Caco-2 (cell line): ENCODE measurements at regions not wholly inside any gene's neighbourhood (a gene's known extent, or its start where the extent isn't known, plus 50 kb on each side); places are given as distances from the start of the nearest gene placed in this dataset.

ENCODE experiments used
- BruUV-seq: library from RNA; stranded (reverse); fragments of 400-500 nt; replicated peaks from 2 replicates; lab custom pipeline; 2021; lab: Mats Ljungman, UMichigan
- CTCF ChIA-PET: fragments of 300-600 bp; sonication (Branson Sonifier 250); formaldehyde crosslinking; loops from one replicate; lab custom pipeline; 2022; ENCODE audit warnings: antibody characterized with exemption; lab: Charles Lee
- POLR2A ChIA-PET: fragments of 300-600 bp; sonication (Branson Sonifier 250); formaldehyde crosslinking; loops from one replicate; lab custom pipeline; 2022; ENCODE audit warnings: antibody characterized with exemption; lab: Charles Lee
- DNase-seq, 2 experiments: peaks; one replicate each; pipeline versions ENCODE4 v3.0.0 to v3.0.0-alpha.2; 2020 to 2022
- H3K27me3 ChIP-seq: replicated peaks from 2 replicates; pipeline ENCODE4 v1.6.0; 2011; ENCODE audit warnings: low read length; ENCODE audit not compliant: control insufficient read depth, insufficient read depth
- H3K36me3 ChIP-seq: 2 replicates; pipeline ENCODE4 v1.5.1; 2011; ENCODE audit warnings: low read length; ENCODE audit not compliant: control insufficient read depth, insufficient read depth
- H3K4me1 ChIP-seq: fragments of 250-450 bp; sonication (Bioruptor Pico); 2 replicates; pipeline ENCODE4 v1.5.1; 2020; ENCODE audit warnings: mild to moderate bottlenecking
- H3K4me3 ChIP-seq: 2 replicates; pipeline ENCODE4 v1.5.1; 2011; ENCODE audit warnings: low read depth, mild to moderate bottlenecking, control low read depth, low read length
- H3K9me3 ChIP-seq: fragments of 250-450 bp; sonication (Bioruptor Pico); 2 replicates; pipeline ENCODE4 v1.5.1; 2020; ENCODE audit warnings: mild to moderate bottlenecking, moderate library complexity
- H3K27ac Mint-ChIP-seq: one replicate; pipeline ENCODE4 v1.8.0; 2022; ENCODE audit warnings: mixed read lengths; ENCODE audit not compliant: unreplicated experiment
- H3K27me3 Mint-ChIP-seq: one replicate; pipeline ENCODE4 v1.8.0; 2022; ENCODE audit warnings: mixed read lengths; ENCODE audit not compliant: insufficient read depth, unreplicated experiment
- H3K36me3 Mint-ChIP-seq: one replicate; pipeline ENCODE4 v1.8.0; 2022; ENCODE audit warnings: mild to moderate bottlenecking, mixed read lengths; ENCODE audit not compliant: insufficient read depth, unreplicated experiment
- H3K4me1 Mint-ChIP-seq: one replicate; pipeline ENCODE4 v1.8.0; 2022; ENCODE audit warnings: low read depth, mixed read lengths; ENCODE audit not compliant: unreplicated experiment
- H3K4me3 Mint-ChIP-seq: one replicate; pipeline ENCODE4 v1.8.0; 2022; ENCODE audit warnings: mild to moderate bottlenecking, moderate library complexity, mixed read lengths; ENCODE audit not compliant: unreplicated experiment
- H3K9me3 Mint-ChIP-seq: one replicate; pipeline ENCODE4 v1.8.0; 2022; ENCODE audit warnings: mixed read lengths; ENCODE audit not compliant: unreplicated experiment
- intact Hi-C: fragments of 100-400 bp; cut with micrococcal nuclease; formaldehyde crosslinking; loops from one replicate; pipeline ENCODE4 v1.10.0; 2022; ENCODE audit not compliant: unreplicated experiment
- TF ChIP-seq, protein P1 (sequence below), 2 experiments: fragments of 200-600 bp in 1 of 2; IDR thresholded peaks; 1 replicate in 1 of 2; 2 replicates in 1 of 2; pipeline versions ENCODE4 v1.5.1 to v1.8.0; 2011 to 2022; ENCODE audit warnings: antibody characterized with exemption in 1 of 2, control low read depth in 1 of 2, inconsistent platforms in 1 of 2, low read depth in 1 of 2, low read length in 1 of 2, mild to moderate bottlenecking in 1 of 2, moderate library complexity in 1 of 2; ENCODE audit not compliant: insufficient read depth in 1 of 2, severe bottlenecking in 1 of 2, unreplicated experiment in 1 of 2

DNA sequence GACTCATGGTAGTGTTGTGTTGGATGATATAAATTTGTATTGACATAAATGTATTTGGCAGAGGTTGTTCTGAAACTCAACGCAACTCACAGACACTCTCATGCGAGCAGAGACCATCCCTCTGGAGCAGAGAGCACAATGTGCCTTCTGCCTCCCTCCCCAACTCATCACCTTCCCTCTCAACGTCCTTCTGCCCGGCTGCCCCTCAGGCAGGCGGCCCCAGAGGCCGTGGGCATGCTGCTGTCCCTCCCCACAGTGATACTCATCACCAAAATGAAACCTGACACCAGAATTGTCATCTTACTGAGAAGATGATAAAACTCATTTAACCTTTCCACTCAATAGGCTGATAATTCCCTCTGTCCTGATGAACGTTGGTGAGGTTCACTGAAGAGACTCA, 260.6 kb downstream of the ETS1 start:
- intact Hi-C loops: no loop called here
- TF ChIP-seq, protein P1, sequence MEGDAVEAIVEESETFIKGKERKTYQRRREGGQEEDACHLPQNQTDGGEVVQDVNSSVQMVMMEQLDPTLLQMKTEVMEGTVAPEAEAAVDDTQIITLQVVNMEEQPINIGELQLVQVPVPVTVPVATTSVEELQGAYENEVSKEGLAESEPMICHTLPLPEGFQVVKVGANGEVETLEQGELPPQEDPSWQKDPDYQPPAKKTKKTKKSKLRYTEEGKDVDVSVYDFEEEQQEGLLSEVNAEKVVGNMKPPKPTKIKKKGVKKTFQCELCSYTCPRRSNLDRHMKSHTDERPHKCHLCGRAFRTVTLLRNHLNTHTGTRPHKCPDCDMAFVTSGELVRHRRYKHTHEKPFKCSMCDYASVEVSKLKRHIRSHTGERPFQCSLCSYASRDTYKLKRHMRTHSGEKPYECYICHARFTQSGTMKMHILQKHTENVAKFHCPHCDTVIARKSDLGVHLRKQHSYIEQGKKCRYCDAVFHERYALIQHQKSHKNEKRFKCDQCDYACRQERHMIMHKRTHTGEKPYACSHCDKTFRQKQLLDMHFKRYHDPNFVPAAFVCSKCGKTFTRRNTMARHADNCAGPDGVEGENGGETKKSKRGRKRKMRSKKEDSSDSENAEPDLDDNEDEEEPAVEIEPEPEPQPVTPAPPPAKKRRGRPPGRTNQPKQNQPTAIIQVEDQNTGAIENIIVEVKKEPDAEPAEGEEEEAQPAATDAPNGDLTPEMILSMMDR (IDR thresholded peaks at IDR 0.05; ENCODE audit: insufficient read depth in 1 of 2, low read depth in 1 of 2, low read length in 1 of 2, severe bottlenecking in 1 of 2, unreplicated experiment in 1 of 2): no peak
- ChIA-PET POLR2A (no interaction called here), CTCF (no interaction called here)
- Histone ChIP-seq H3K4me1 (no peaks in the 10 kb centered on the region), H3K4me3 (no peak overlapping the region), H3K36me3 (no peaks in the 10 kb centered on the region), H3K27me3 (no peaks in the 10 kb centered on the region), H3K9me3 (no peaks in the 10 kb centered on the region; the same call in 1 of the 2 replicates)
- Mint-ChIP-seq H3K4me3 (no peak overlapping the region), H3K4me1 (no peaks in the 10 kb centered on the region), H3K9me3 (no peaks in the 10 kb centered on the region), H3K27me3 (peaks cover 18% of the 10 kb centered on the region), H3K36me3 (no peaks in the 10 kb centered on the region), H3K27ac (no peak overlapping the region)
- BruUV-seq: no TSS peak
- DNase-seq: no peak

DNA sequence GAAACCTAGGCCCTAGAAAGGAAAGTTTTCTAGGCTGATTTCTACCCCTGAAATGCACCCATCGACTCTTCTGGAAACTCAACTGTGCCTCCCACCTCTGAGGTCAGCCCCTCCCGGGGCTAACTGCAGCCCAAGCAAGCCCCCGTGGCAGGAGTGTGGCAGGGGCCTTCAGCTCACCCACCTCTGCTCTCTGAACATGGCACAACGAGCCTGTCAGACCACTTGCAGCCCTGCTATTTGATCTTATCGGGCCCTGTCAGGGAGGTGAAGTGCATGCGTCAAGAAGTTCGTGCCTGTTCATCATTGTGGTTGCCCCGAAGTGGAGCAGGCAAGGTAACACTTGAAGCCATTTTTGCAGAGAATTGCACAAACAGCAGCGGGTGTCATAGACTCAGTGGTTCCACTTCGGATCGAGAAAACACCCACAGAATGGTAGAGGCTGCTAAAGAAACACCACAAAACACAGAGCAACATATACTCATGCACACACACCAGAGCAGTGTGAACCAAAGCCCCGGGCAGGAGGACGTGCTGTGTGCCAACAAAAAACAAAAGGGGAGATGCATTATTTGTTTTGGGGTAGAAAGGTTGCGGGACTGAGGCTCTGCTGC, 262.7 kb downstream of the ETS1 start:
- TF ChIP-seq, protein P1 (IDR thresholded peaks at IDR 0.05; ENCODE audit: insufficient read depth in 1 of 2, low read depth in 1 of 2, low read length in 1 of 2, severe bottlenecking in 1 of 2, unreplicated experiment in 1 of 2): no peak
- Mint-ChIP-seq H3K27ac (no peak overlapping the region), H3K4me1 (no peaks in the 10 kb centered on the region), H3K9me3 (no peaks in the 10 kb centered on the region), H3K27me3 (peaks cover 18% of the 10 kb centered on the region), H3K4me3 (no peak overlapping the region), H3K36me3 (no peaks in the 10 kb centered on the region)
- POLR2A ChIA-PET: no interaction called here
- Histone ChIP-seq H3K9me3 (no peaks in the 10 kb centered on the region), H3K27me3 (no peaks in the 10 kb centered on the region), H3K36me3 (no peaks in the 10 kb centered on the region), H3K4me3 (no peak overlapping the region), H3K4me1 (no peaks in the 10 kb centered on the region)
- no TSS peak for BruUV-seq
- intact Hi-C loops: no loop called here
- DNase-seq: no peak
- CTCF ChIA-PET: no interaction called here

DNA sequence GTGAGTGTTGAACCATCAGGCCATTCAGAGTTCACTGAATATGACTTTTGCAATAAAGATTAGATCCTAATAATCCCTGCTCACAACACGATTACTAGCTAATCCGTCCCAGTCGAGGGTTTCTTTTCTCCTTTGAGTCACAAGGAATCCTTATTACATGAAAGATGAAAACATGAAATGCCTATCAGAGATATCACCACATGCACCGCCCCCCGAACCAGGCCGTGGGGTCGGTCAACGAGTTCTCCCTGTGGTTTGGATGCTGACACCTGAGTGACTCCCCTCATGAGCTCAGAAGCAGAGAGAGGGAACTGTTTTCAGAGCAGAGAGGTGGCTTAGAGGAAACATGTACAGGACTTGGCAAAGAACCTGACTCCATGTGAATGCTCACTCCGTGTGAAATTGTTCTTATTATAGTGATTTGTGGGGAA, 263.3 kb downstream of the ETS1 start:
- Histone ChIP-seq H3K4me1 (no peaks in the 10 kb centered on the region), H3K4me3 (no peak overlapping the region), H3K36me3 (no peaks in the 10 kb centered on the region), H3K9me3 (no peaks in the 10 kb centered on the region; the same call in 1 of the 2 replicates), H3K27me3 (no peaks in the 10 kb centered on the region)
- H3K27me3 Mint-ChIP-seq: peaks cover 18% of the 10 kb centered on the region
- no peak for DNase-seq
- intact Hi-C loops: no loop called here
- no peaks in the 10 kb centered on the region for H3K36me3 Mint-ChIP-seq
- H3K4me3 Mint-ChIP-seq: no peak overlapping the region
- TF ChIP-seq, protein P1 (IDR thresholded peaks at IDR 0.05; ENCODE audit: insufficient read depth in 1 of 2, low read depth in 1 of 2, low read length in 1 of 2, severe bottlenecking in 1 of 2, unreplicated experiment in 1 of 2): no peak
- CTCF ChIA-PET: no interaction called here
- POLR2A ChIA-PET: no interaction called here
- H3K9me3 Mint-ChIP-seq: no peaks in the 10 kb centered on the region
- BruUV-seq: no TSS peak
- H3K27ac Mint-ChIP-seq: no peak overlapping the region
- no peaks in the 10 kb centered on the region for H3K4me1 Mint-ChIP-seq
